Naive thymus-derived CD8-positive, alpha-beta T cell (primary cell): ENCODE measurements at regions not wholly inside any gene's neighbourhood (a gene's known extent, or its start where the extent isn't known, plus 50 kb on each side); places are given as distances from the start of the nearest gene placed in this dataset.
"Not testable (repeated sequence)": the region's sequence is repeated elsewhere in the genome, so short reads cannot be mapped to it uniquely, and the experiment has no call there.

Experiments used
- ATAC-seq, 2 donors: fragments of 150-1000 bp; cut with Tn5 transposase in 1 of 2; sonication (Bioruptor Pico), chemical (Tn5 transposase) in 1 of 2; 1 replicate in 1 of 2; 2 replicates in 1 of 2; pipeline ENCODE4 v1.10.0; 2021; ENCODE audit warnings: mild to moderate bottlenecking in 2 of 2, moderate library complexity in 2 of 2
- POLR2A ChIA-PET: fragments of 350-600 bp; sonication (Branson Sonifier 250); formaldehyde crosslinking; loops from one replicate; lab custom pipeline; 2021; ENCODE audit warnings: antibody characterized with exemption; lab: Charles Lee
- DNase-seq, 10 donors: peaks; one replicate each; pipeline versions ENCODE4 v3.0.0 to v3.0.0-alpha.2; 2020 to 2022
- H3K27ac Mint-ChIP-seq, 10 donors: one replicate each; pipeline ENCODE4 v1.8.0; 2020 to 2022; ENCODE audit warnings: mild to moderate bottlenecking in 10 of 10, mixed read lengths in 10 of 10, moderate library complexity in 4 of 10, inconsistent platforms in 1 of 10
- H3K27me3 Mint-ChIP-seq, 5 donors: one replicate each; pipeline ENCODE4 v1.8.0; 2021 to 2022; ENCODE audit warnings: mixed read lengths in 5 of 5
- H3K36me3 Mint-ChIP-seq, 3 donors: one replicate each; pipeline ENCODE4 v1.8.0; 2020 to 2022; ENCODE audit warnings: mixed read lengths in 3 of 3, mild to moderate bottlenecking in 2 of 3, inconsistent platforms in 1 of 3
- H3K4me1 Mint-ChIP-seq, 4 donors: one replicate each; pipeline ENCODE4 v1.8.0; 2021 to 2022; ENCODE audit warnings: mixed read lengths in 4 of 4
- H3K4me3 Mint-ChIP-seq, 10 donors: one replicate each; pipeline ENCODE4 v1.8.0; 2020 to 2022; ENCODE audit warnings: mild to moderate bottlenecking in 10 of 10, mixed read lengths in 10 of 10, moderate library complexity in 6 of 10, inconsistent platforms in 1 of 10
- H3K9me3 Mint-ChIP-seq, 9 donors: one replicate each; pipeline ENCODE4 v1.8.0; 2020 to 2022; ENCODE audit warnings: mixed read lengths in 9 of 9, mild to moderate bottlenecking in 3 of 9, inconsistent platforms in 1 of 9, moderate library complexity in 1 of 9

- DNase-seq, H3K4me3 Mint-ChIP-seq, ATAC-seq, POLR2A ChIA-PET, H3K9me3 Mint-ChIP-seq, H3K36me3 Mint-ChIP-seq, H3K27ac Mint-ChIP-seq, H3K4me1 Mint-ChIP-seq: not testable (repeated sequence)
- peaks cover 0 to 11% (median 3%) of the 10 kb centered on the region in 5 donors for H3K27me3 Mint-ChIP-seq
Observed at GRCh38 chr10:46720386-46720785, 141.5 kb downstream of the SYT15 start.

DNA sequence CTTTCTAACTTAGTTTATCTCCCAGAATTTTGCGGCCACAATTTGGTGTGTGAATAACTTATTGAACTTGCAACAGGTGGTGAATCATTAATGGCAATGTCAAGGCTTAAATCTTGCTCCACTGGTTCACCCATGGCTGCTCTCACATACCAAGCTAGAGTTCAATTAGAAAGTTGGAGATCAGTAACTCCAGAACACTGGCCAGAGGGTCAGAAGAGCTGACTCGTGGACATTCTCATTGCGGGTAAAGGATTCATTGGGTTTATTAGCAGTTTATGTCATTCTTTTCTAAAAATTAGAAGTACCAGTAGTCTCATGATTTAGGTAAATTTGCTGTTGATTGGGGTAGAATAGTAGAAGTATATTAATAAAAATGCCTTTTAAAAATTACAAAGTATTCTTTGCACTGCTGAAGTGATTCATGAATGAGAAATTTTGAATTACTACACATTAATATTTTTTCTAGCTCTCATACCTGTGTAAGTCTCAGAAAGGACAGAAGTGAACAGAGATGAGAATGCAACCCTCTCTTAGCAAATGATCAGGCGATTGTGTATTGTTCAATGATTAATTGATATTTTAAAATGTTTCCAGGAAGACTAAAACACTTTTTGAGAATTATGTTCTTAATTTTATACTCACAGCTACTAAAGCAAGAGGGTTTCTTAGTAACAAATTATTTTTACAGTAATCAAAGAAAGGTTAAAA is 142.0 kb downstream of the SYT15 start:
- H3K36me3 Mint-ChIP-seq, H3K9me3 Mint-ChIP-seq, ATAC-seq, H3K4me3 Mint-ChIP-seq, POLR2A ChIA-PET, H3K4me1 Mint-ChIP-seq, H3K27ac Mint-ChIP-seq, DNase-seq: not testable (repeated sequence)
- H3K27me3 Mint-ChIP-seq, result peaks cover 0 to 11% (median 3%) of the 10 kb centered on the region in 5 donors

DNA sequence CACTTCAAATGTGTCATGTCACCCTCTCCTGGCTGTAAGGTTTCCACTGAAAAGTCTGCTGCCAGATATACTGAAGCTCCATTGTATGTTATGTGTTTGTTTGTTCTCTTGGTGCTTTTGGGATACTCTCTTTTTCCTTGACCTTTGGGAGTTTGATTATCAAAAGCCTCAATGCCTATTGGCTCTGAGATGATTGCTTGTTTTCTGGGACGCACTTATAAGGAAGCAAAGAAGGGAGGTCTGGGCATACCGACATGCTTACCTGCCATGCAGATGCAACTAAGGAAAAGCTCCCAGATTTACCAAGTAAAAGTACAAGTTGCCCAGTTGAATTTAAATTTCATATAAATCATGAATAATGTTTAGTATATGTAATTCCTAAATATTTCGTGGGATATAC is 145.3 kb downstream of the SYT15 start:
- H3K9me3 Mint-ChIP-seq, H3K27me3 Mint-ChIP-seq, H3K4me3 Mint-ChIP-seq, POLR2A ChIA-PET, H3K27ac Mint-ChIP-seq, ATAC-seq, H3K4me1 Mint-ChIP-seq, H3K36me3 Mint-ChIP-seq, DNase-seq: not testable (repeated sequence)

GRCh38 chr10:46728359-46728758 is 149.4 kb downstream of the SYT15 start:
- H3K4me1 Mint-ChIP-seq, H3K9me3 Mint-ChIP-seq, H3K27me3 Mint-ChIP-seq, H3K4me3 Mint-ChIP-seq, POLR2A ChIA-PET, ATAC-seq, DNase-seq, H3K36me3 Mint-ChIP-seq, H3K27ac Mint-ChIP-seq: not testable (repeated sequence)

DNA sequence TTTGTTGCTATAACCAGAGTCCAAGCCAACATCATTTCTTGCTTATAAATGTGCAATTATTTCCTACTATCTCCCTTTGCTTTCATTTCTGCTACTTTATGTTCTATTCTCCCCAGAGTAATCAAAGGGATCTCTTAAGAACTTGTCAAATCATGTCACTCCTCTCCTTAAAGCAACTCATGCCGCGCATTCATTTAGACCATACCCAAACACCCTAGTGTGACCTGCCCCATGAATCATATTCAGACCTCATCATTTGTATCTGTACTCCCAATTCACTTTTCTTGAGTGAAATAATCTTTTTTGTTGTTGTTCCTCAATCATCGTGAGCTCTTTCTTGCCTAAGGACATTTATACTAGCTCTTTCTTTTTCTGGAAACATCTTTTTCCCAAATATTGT is 151.8 kb downstream of the SYT15 start:
- H3K36me3 Mint-ChIP-seq, H3K27me3 Mint-ChIP-seq, H3K4me1 Mint-ChIP-seq, ATAC-seq, POLR2A ChIA-PET, H3K9me3 Mint-ChIP-seq, DNase-seq, H3K4me3 Mint-ChIP-seq, H3K27ac Mint-ChIP-seq: not testable (repeated sequence)

GRCh38 chr10:46733635-46734261 is 154.8 kb downstream of the SYT15 start:
- H3K4me3 Mint-ChIP-seq, DNase-seq, H3K4me1 Mint-ChIP-seq, POLR2A ChIA-PET, H3K36me3 Mint-ChIP-seq, H3K9me3 Mint-ChIP-seq, H3K27me3 Mint-ChIP-seq, H3K27ac Mint-ChIP-seq, ATAC-seq: not testable (repeated sequence)

DNA sequence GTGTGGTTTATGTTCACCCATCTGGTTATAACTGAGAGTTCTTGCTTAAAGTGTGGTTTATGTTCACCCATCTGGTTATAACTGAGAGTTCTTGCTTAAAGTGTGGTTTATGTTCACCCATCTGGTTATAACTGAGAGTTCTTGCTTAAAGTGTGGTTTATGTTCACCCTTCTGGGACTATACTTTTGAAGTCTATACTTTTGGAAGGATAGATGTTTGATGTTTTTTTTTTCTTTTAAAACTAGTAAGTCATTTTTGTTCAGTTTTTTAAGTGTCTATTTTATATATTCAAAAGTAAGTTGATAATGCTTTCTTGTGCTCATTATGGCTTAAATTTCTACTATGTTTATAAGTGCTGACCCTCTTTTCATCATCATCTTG is 155.3 kb downstream of the SYT15 start:
- H3K36me3 Mint-ChIP-seq, H3K27me3 Mint-ChIP-seq, POLR2A ChIA-PET, H3K4me1 Mint-ChIP-seq, H3K27ac Mint-ChIP-seq, H3K9me3 Mint-ChIP-seq, ATAC-seq, DNase-seq, H3K4me3 Mint-ChIP-seq: not testable (repeated sequence)

GRCh38 chr10:46739919-46740318 is 161.0 kb downstream of the SYT15 start:
- H3K9me3 Mint-ChIP-seq, H3K4me3 Mint-ChIP-seq: not testable (repeated sequence)

GRCh38 chr10:46740368-46740767 is 161.4 kb downstream of the SYT15 start:
- DNase-seq, ATAC-seq, H3K27ac Mint-ChIP-seq, H3K4me3 Mint-ChIP-seq, H3K36me3 Mint-ChIP-seq, H3K27me3 Mint-ChIP-seq, POLR2A ChIA-PET, H3K9me3 Mint-ChIP-seq, H3K4me1 Mint-ChIP-seq: not testable (repeated sequence)

More at GRCh38 chr10:46739919-46740318, 161.0 kb downstream of the SYT15 start:
- H3K27me3 Mint-ChIP-seq, POLR2A ChIA-PET, H3K36me3 Mint-ChIP-seq, H3K27ac Mint-ChIP-seq, H3K4me1 Mint-ChIP-seq, DNase-seq, ATAC-seq: not testable (repeated sequence)

DNA sequence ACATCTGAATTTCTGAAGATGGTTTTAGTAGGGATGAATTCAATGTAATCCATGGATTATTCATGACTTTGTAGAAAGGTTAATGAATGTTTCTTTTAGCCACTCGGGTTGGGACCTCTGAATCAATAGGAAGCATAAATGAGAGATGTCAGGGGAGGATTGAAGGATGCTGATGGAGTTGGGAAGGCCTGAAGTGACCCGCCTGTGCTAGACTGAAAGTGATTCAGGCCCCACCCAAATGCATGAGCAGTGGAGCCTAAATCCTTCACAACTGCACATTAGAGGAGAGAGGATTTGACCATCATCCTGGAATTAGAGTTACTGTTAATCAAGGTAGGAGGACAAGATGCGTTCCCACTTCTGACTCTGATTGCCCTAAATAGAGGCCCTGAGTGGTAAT is 162.2 kb upstream of the PTPN20 start:
- H3K4me3 Mint-ChIP-seq, POLR2A ChIA-PET, H3K4me1 Mint-ChIP-seq, H3K9me3 Mint-ChIP-seq, ATAC-seq, H3K27ac Mint-ChIP-seq, H3K27me3 Mint-ChIP-seq, DNase-seq, H3K36me3 Mint-ChIP-seq: not testable (repeated sequence)

DNA sequence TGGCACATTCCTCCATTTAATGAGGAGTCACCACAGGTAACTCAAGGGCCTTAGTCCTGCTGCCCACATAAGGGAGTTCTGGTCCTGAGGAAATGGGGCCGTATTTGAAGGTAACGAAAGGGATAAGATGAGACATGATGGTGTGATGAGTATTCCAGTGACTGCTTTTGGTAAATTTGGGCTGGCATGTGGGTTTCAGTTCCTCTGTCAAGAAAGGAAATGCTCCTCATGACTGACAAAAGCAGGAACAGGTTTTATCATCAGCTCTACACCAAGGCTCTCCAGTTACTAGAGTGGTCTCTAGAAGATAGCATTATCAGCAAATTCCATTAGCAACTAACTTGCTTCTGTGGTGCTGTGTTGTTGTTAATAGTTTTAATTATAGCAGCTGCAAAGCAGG is 161.8 kb upstream of the PTPN20 start:
- DNase-seq, H3K27ac Mint-ChIP-seq, POLR2A ChIA-PET, H3K9me3 Mint-ChIP-seq, H3K4me3 Mint-ChIP-seq, H3K27me3 Mint-ChIP-seq, H3K36me3 Mint-ChIP-seq, H3K4me1 Mint-ChIP-seq, ATAC-seq: not testable (repeated sequence)

GRCh38 chr10:46753763-46754162 is 157.5 kb upstream of the PTPN20 start:
- not testable (repeated sequence) for DNase-seq, H3K36me3 Mint-ChIP-seq, H3K27me3 Mint-ChIP-seq

DNA sequence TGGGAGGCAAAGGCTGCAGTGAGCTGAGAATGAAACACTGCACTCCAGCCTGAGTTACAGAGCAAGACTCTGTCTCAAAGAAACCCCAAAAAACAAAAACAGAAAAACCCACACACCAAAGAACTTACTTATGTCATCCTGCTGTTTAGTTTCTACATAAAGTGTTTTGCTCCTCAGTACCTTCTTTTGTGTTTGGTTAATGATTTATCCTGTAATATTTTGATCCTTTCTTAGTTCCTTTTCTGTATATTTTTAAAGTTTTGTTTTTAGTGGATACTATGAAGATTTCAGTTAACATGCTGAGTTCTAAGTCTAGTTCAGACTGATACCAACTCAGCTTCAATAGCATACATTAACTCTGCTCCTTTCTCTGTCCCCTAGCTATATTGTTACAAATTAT is 149.8 kb upstream of the PTPN20 start:
- H3K27me3 Mint-ChIP-seq, H3K9me3 Mint-ChIP-seq, H3K4me1 Mint-ChIP-seq, H3K27ac Mint-ChIP-seq, H3K36me3 Mint-ChIP-seq, H3K4me3 Mint-ChIP-seq, DNase-seq, POLR2A ChIA-PET, ATAC-seq: not testable (repeated sequence)

More at GRCh38 chr10:46753763-46754162, 157.5 kb upstream of the PTPN20 start:
- H3K4me1 Mint-ChIP-seq, H3K4me3 Mint-ChIP-seq, ATAC-seq, H3K27ac Mint-ChIP-seq, POLR2A ChIA-PET, H3K9me3 Mint-ChIP-seq: not testable (repeated sequence)
